ENCODE measurements at regions not wholly inside any gene's neighbourhood (a gene's known extent, or its start where the extent isn't known, plus 50 kb on each side); places are given as distances from the start of the nearest gene placed in this dataset.
"Not testable (repeated sequence)": the region's sequence is repeated elsewhere in the genome, so short reads cannot be mapped to it uniquely, and the experiment has no call there.

DNA sequence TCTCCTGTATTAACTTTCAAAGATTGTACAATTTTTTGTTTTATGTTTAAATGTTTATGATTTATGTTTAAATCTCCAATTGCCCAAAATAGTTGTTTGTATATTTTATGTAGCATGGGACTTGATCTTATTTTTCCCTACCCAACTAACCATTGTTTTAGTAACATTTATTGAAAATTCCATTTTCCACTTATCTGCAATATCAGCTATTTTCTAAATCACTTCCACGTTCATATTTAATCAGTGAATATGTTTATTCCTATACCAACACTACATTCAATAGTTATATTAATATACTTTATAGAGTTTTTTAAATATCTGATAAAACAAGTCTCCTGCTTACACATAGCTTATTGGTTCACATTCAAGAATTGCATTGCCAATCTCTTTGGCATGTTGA, 532.2 kb downstream of the CHSY3 start:
- DNase-seq: no peak

- DNase-seq: no peak
Measured at GRCh38 chr5:130427222-130427955, 523.1 kb downstream of the CHSY3 start.

GRCh38 chr5:130425424-130425823, 521.2 kb downstream of the CHSY3 start:
- no peak for DNase-seq

- DNase-seq: no peak
Measured at GRCh38 chr5:130424341-130424740, 520.1 kb downstream of the CHSY3 start.

DNA sequence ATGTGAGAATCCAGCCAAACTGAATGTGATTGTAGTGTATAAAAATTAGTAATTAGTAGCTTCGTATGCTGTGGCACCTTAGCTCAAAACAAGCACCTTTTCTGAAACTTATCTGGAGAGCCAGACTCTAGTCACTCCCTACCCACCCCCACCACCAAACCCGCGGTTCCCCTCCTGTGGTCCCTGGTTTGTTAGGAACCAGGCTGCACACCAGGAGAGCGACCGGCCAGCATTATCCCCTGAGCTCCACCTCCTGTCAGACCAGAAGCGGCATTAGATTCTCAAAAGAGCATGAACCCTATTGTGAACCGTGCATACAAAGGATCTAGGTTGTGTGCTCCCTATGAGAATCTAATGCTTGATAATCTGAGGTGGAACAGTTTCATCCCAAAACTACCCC, 498.6 kb downstream of the CHSY3 start:
- no peak for DNase-seq

DNA sequence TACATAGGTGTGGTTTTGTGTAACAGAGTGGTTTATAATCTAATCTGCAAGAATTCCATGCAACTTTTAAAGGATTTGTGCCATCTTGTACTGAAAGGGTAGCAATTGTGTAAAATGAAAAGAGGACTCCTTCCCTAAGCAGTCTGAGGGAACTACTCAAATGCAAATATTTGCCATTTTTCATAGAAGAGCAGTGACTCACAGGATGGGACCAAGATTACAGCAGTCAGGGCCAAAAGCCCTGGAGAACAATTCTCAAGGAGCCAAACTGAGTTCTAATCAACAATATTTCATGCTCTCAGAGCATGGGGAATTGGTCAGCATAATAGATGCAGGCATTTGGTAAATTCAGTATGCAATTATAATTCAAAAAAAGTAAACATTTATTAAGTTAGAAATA, 495.8 kb downstream of the CHSY3 start:
- no peak for DNase-seq

- DNase-seq: no peak
Measured at GRCh38 chr5:130398825-130399224, 494.6 kb downstream of the CHSY3 start.

- not testable (repeated sequence) for DNase-seq
Measured at GRCh38 chr5:130397727-130398126, 493.5 kb downstream of the CHSY3 start.

DNA sequence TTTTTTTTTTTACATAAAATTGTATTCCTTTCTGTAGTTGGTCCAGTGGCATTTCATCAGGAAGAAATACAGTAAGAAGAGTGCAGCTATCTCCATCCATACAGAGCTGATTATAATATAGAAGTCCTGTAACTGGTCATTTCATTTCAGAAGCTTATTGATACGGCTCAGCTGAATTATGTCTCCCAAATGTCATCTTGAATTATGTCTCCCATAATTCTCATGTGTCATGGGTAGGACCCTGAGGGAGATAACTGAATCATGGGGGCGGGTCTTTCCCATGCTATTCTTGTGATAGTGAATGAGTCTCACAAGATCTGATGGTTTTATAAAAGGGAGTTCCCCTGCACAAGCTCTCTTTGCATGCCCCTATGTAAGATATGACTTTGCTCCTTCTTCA, 492.9 kb downstream of the CHSY3 start:
- no peak for DNase-seq

GRCh38 chr5:130391727-130392264, 487.5 kb downstream of the CHSY3 start:
- DNase-seq: not testable (repeated sequence)

DNA sequence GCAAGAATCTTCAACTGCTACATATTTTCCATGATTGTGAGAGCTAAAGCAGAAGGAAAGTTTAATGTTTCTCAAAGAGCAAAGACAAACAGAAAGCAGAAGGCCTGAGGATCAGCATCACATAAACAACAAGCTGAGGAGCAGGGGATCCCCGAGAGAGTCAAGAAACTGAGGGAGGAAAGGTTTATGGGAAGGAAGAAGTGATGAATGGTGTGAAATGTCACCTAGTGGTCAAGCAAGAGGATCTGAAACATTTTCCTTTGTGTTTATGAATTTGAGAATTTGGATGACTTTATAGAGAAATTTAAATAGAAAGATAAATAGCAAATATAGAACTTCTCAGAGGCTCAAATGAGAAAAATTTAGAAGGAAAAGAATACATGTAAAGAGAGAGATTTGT, 481.9 kb downstream of the CHSY3 start:
- no peak for DNase-seq

GRCh38 chr5:130385656-130386055, 481.4 kb downstream of the CHSY3 start:
- DNase-seq: no peak

- no peak for DNase-seq
Measured at GRCh38 chr5:130365956-130366355, 461.7 kb downstream of the CHSY3 start.

DNA sequence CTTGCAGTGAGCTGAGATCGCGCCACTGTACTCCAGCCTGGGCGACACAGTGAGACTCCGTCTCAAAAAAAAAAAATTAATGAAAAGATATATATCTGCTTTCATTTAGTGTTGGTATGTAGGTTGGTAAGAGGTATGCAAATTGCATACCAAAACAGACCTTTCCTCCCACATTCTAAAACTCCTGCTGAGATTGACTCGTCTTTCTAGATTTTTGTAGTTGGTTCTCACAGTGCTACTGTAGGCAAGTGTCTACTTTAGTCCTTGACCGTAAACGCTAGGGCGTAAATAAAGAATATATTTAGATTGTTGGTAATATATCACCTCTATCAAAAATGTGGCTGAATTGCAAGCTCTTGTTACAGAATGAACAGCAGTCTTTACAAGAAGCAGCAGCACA, 445.9 kb downstream of the CHSY3 start:
- DNase-seq: no peak

- DNase-seq: no peak
Measured at GRCh38 chr5:130337179-130337888, 433.1 kb downstream of the CHSY3 start.

DNA sequence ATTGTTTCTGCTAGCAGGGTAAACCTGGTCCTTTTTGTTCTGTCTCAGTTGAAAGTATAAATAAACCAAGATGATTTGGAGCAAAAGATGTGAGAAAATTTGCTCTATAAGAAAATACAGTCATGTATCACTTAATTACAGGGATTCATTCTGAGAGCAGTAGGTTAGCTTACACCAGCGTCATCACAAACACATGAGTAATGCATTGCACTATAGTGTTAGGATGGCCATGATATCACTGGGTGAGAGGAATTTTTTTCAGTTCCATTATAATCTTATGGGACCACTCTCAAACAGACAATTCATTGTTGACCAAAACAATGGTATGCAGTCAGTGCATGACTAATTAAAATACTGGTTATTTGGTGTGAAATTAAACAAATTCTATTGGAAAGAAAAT, 430.9 kb downstream of the CHSY3 start:
- no peak for DNase-seq

- DNase-seq: no peak
Measured at GRCh38 chr5:130333089-130333488, 428.8 kb downstream of the CHSY3 start.

DNA sequence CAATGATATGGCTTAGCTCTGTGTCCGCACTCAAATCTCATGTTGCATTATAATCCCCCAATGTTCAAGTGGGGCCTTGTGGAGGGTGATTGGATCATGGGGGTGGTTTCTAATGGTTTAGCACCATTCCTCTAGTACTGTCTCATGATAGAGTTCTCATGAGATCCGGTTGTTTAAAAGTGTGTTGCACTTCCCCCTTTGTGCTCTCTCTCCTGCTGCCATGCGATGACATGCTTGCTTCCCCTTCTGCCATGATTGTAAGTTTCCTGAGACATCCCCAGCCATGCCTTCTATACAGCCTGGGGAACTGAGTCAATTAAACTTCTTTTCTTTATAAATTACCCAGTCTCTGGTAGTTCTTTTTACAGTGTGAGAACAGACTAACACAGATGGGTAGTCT, 427.1 kb downstream of the CHSY3 start:
- DNase-seq: no peak

GRCh38 chr5:130324953-130325671, 420.8 kb downstream of the CHSY3 start:
- DNase-seq: no peak

DNA sequence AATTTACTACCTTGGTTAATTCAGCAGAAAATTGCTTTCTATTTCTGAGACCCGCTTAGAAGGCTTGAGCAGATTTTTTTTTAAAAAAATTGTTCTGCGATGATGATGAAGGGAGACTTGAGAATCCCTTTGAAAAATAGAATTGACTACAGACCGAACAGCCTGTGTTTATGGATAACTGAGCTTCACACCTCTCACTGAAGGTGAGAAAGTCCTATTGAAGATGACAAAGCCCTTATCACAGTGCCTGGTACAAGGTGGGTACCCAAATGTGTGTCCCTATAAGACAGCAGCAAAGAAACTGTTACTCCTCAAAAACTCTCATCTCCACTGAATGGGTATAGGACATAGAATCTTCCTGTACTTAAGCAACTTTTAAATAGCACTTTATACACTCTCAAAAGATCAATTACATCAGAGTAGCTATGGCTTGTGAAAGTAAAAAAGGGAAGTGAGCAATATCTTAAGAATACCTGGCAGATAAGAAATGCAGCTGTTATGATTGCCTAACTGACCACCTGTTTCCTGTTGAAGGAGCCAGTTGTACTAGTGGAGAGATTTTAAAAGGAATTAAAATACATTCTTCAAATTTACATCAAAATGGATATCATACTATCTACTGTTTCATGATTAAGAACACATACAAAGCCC, 419.7 kb downstream of the CHSY3 start:
- no peak for DNase-seq

- DNase-seq: no peak
Measured at GRCh38 chr5:130321931-130322330, 417.7 kb downstream of the CHSY3 start.

- no peak for DNase-seq
Measured at GRCh38 chr5:130316971-130317680, 412.9 kb downstream of the CHSY3 start.
